ENCODE measurements at regions not wholly inside any gene's neighbourhood (a gene's known extent, or its start where the extent isn't known, plus 50 kb on each side); places are given as distances from the start of the nearest gene placed in this dataset.

DNA sequence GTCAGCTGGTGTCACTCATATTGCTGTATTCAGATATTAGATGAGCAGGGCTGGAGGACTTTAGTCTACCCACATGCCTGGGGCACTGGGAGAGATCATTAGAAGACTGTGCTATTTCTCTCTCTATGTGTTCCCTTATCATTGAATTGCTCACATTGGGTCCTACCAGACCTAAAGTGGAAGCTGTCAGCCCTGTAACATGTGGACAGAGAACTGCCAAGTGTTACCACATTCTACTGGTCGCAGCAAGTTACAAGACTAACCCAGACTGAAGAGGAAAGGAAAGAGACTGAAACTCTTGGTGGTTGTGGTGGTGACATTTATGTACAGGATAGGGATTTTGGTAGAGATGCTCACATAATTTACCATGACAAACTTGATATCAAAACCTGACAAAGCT, 627.1 kb upstream of the FZD8 start:
- no peak for DNase-seq (ENCODE audit: low read depth, low spot score)
- no peaks in the 10 kb centered on the region for H3K27me3 ChIP-seq (replicated peaks in 1 of 2; ENCODE audit: control insufficient read depth in 2 of 2, insufficient read depth in 2 of 2, low read length in 1 of 2)
- BruUV-seq (replicated peaks): no TSS peak
- no peak for ATAC-seq
- intact Hi-C loops (cut with micrococcal nuclease; ENCODE audit: unreplicated experiment) (no loop called here), in situ Hi-C loops (cut with MboI) (no loop called here)
- H3K4me3 ChIP-seq: no peak overlapping the region
- H3K79me2 ChIP-seq (ENCODE audit: control insufficient read depth, insufficient read depth, low read length): no peaks in the 10 kb centered on the region
- WGBS (ENCODE audit: insufficient coverage, insufficient replicate concordance, low lambda C conversion rate, missing lambda C conversion rate): 6% methylated on average over 1 of the region's 1 CpG
- no peak for FAIRE-seq
- H2AFZ ChIP-seq (ENCODE audit: control insufficient read depth, low read depth, low read length): no peak overlapping the region
- H4K20me1 ChIP-seq (ENCODE audit: control insufficient read depth, insufficient read depth): no peaks in the 10 kb centered on the region
- no peaks in the 10 kb centered on the region for H3K9me3 ChIP-seq (replicated peaks; ENCODE audit: control insufficient read depth, insufficient read depth, low read length)
- CTCF ChIA-PET: no interaction called here
- SMC1A ChIA-PET (ENCODE audit: uncharacterized antibody, unreplicated experiment): no interaction called here
- H3K9ac ChIP-seq (ENCODE audit: control insufficient read depth, insufficient read depth, low read length): no peak overlapping the region
- no peaks in the 10 kb centered on the region for H3K4me1 ChIP-seq (ENCODE audit: control insufficient read depth, insufficient read depth, low read length)
- H3K36me3 ChIP-seq (ENCODE audit: control insufficient read depth in 2 of 2, insufficient read depth in 2 of 2, low read length in 1 of 2): no peaks in the 10 kb centered on the region
- no peak overlapping the region for H3K4me2 ChIP-seq (ENCODE audit: control insufficient read depth, insufficient read depth)
- RAD21 ChIA-PET (ENCODE audit: unreplicated experiment): no interaction called here
- POLR2A ChIA-PET: no interaction called here
- no peak for TF ChIP-seq TCF3 (IDR thresholded peaks at IDR 0.05; ENCODE audit: borderline replicate concordance, insufficient read depth, low read depth, low read length)
- TF ChIP-seq NR2F1 (conservative IDR thresholded peaks at IDR 0.05): no peak
- no peak for TF ChIP-seq RFX5 (IDR thresholded peaks at IDR 0.05; ENCODE audit: low read depth, low read length)
- no peak for TF ChIP-seq ZNF592 (IDR thresholded peaks at IDR 0.05)
- TF ChIP-seq, protein P1, sequence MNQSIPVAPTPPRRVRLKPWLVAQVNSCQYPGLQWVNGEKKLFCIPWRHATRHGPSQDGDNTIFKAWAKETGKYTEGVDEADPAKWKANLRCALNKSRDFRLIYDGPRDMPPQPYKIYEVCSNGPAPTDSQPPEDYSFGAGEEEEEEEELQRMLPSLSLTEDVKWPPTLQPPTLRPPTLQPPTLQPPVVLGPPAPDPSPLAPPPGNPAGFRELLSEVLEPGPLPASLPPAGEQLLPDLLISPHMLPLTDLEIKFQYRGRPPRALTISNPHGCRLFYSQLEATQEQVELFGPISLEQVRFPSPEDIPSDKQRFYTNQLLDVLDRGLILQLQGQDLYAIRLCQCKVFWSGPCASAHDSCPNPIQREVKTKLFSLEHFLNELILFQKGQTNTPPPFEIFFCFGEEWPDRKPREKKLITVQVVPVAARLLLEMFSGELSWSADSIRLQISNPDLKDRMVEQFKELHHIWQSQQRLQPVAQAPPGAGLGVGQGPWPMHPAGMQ (IDR thresholded peaks at IDR 0.05; ENCODE audit: borderline replicate concordance): no peak
- TF ChIP-seq NFYA (IDR thresholded peaks at IDR 0.05; ENCODE audit: borderline replicate concordance, low read depth, low read length): no peak
- no peak overlapping the region for H3K27ac ChIP-seq (ENCODE audit: control insufficient read depth, insufficient read depth)
